ENCODE measurements at regions not wholly inside any gene's neighbourhood (a gene's known extent, or its start where the extent isn't known, plus 50 kb on each side); places are given as distances from the start of the nearest gene placed in this dataset.
A peak's percentile ranks its signal among the peaks of the same experiment; 100 is the strongest.

DNA sequence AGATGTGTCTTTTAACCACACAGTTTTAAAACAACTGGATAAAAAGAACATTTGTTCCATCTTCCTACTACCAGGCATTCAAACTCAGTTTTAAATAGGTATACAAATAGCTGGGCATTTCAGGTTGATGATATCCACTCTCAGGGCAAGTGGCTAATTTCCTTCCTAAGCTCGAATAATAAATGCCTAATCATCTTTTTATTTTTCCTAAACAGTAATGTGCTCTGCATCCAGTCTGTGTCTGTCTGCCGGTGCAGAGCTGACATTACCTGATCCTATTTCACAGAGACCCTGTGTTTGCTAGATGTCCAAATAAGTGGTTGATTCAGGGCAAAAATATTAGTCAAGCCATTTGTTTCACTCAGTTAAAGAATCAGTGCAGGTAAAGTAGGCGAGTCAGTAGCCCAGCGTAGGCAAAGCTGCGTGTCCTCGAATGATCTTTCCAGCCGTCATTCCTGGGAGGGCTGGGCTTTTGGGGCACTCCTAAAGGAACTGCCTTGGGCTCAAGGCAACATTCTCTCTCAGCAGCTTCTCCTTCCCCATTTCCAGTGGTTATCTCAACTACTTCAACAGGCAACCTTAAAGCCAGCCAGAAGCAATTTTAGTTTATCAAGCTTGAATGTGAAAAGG, 74.2 kb upstream of the BMP2 start:
- Histone ChIP-seq H3K9me3 (replicated peaks; ENCODE audit: control insufficient read depth, insufficient read depth, low read length) (no peaks in the 10 kb centered on the region), H3K79me2 (ENCODE audit: control insufficient read depth, insufficient read depth, low read length) (no peaks in the 10 kb centered on the region), H3K27me3 (replicated peaks in 1 of 2; ENCODE audit: control insufficient read depth in 2 of 2, insufficient read depth in 2 of 2, low read length in 1 of 2) (no peaks in the 10 kb centered on the region), H3K4me3 (no peak overlapping the region), H2AFZ (ENCODE audit: control insufficient read depth, low read depth, low read length) (no peak overlapping the region), H3K36me3 (ENCODE audit: control insufficient read depth in 2 of 2, insufficient read depth in 2 of 2, low read length in 1 of 2) (no peaks in the 10 kb centered on the region), H3K4me2 (ENCODE audit: control insufficient read depth, insufficient read depth) (no peak overlapping the region), H3K4me1 (ENCODE audit: control insufficient read depth, insufficient read depth, low read length) (no peaks in the 10 kb centered on the region), H4K20me1 (ENCODE audit: control insufficient read depth, insufficient read depth) (no peaks in the 10 kb centered on the region), H3K27ac (ENCODE audit: control insufficient read depth, insufficient read depth) (no peak overlapping the region), H3K9ac (ENCODE audit: control insufficient read depth, insufficient read depth, low read length) (no peak overlapping the region)
- 63% methylated on average over 7 of the region's 7 CpGs for WGBS (ENCODE audit: insufficient coverage, insufficient replicate concordance, low lambda C conversion rate, missing lambda C conversion rate)
- peak; percentile 9; the same call in 2 of the 3 replicates for ATAC-seq
- POLR2A ChIA-PET = interaction anchor here (1.0 to 1.9 kb wide), 4 partner anchors 10 to 16 kb away, joined by 3 to 4 read pairs (median 4); no protein-coding TSS in a partner anchor
- in situ Hi-C loops (cut with MboI) (no loop called here), intact Hi-C loops (cut with micrococcal nuclease; ENCODE audit: unreplicated experiment) (loop anchor here (5.0 kb wide), 1 partner anchor 56 kb away; no protein-coding TSS in a partner anchor)
- no peak for FAIRE-seq
- TF ChIP-seq ZNF217 (IDR thresholded peaks at IDR 0.05) = no peak
- TF ChIP-seq BRCA1 (IDR thresholded peaks at IDR 0.05; ENCODE audit: low read depth, low read length) = no peak
- TF ChIP-seq WRNIP1 (IDR thresholded peaks at IDR 0.05; ENCODE audit: borderline replicate concordance, low read depth, low read length) = no peak
- TF ChIP-seq HDAC6 (IDR thresholded peaks at IDR 0.05; ENCODE audit: unreplicated experiment) = no peak
- no peak for TF ChIP-seq SMAD5 (IDR thresholded peaks at IDR 0.05; ENCODE audit: low read depth)
- no peak for TF ChIP-seq SIX5 (IDR thresholded peaks at IDR 0.05; ENCODE audit: low read depth, low read length, severe bottlenecking)
- no peak for TF ChIP-seq PAX5 (IDR thresholded peaks at IDR 0.05; ENCODE audit: borderline replicate concordance, low read depth, low read length)
- CTCF ChIA-PET = interaction anchor here (0.7 to 2.3 kb wide), 15 partner anchors 11 to 136 kb away, joined by 3 to 17 read pairs (median 4); no protein-coding TSS in a partner anchor
- SMC1A ChIA-PET (ENCODE audit: uncharacterized antibody, unreplicated experiment) = interaction anchor here (0.6 to 3.1 kb wide), 24 partner anchors 11 to 1155 kb away, joined by 3 to 29 read pairs (median 4); no protein-coding TSS in a partner anchor
- no TSS peak for BruUV-seq (replicated peaks)
- RAD21 ChIA-PET (ENCODE audit: unreplicated experiment) = interaction anchor here (0.9 to 2.6 kb wide), 14 partner anchors 8 to 579 kb away, joined by 3 to 6 read pairs (median 4); no protein-coding TSS in a partner anchor
- DNase-seq (ENCODE audit: low read depth, low spot score) = no peak

Data from GM12878 (cell line).